ENCODE measurements at regions not wholly inside any gene's neighbourhood (a gene's known extent, or its start where the extent isn't known, plus 50 kb on each side); places are given as distances from the start of the nearest gene placed in this dataset.

DNA sequence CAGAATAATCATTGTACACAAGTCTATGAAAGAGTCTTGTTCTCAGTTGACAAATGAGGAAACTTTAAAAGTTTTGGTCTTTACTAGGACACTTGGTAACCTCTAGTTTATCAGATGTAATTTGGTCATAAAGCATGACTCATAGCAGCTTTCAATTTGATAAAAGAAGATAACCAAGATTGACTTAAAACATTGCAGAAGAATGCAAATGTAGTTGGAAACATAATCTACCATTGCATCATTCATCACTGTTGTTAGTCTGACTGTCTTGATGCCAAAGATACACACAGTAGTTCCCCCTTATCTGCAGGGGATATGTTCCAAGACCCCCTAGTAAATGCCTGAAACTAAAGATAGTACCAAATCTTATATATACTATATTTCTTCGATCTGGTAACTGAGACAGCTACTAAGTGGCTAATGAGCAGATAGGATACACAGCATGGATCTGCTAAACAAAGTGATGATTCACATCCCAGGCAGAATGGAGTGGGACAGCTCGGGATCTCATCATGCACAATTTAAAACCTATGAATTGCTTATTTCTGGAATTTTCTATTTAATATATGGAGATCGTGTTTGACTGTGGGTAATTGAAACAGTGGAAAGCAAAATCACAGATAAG, 131.4 kb upstream of the CCDC68 start:
- Histone ChIP-seq H3K4me2 (peak overlapping the region; percentile 26), H3K79me2 (no peaks in the 10 kb centered on the region), H2AFZ (no peak overlapping the region), H3K4me1 (ENCODE audit: insufficient read depth) (peaks cover 4% of the 10 kb centered on the region), H3K9me3 (ENCODE audit: low read depth) (no peaks in the 10 kb centered on the region), H3K27ac (peak overlapping the region; percentile 20), H3K4me3 (no peak overlapping the region), H3K9me2 (replicated peaks; ENCODE audit: insufficient read depth) (no peaks in the 10 kb centered on the region), H4K20me1 (ENCODE audit: insufficient read depth, poor library complexity, severe bottlenecking) (no peaks in the 10 kb centered on the region), H3K27me3 (no peaks in the 10 kb centered on the region), H3K36me3 (replicated peaks; ENCODE audit: insufficient read depth, low read depth) (no peaks in the 10 kb centered on the region)
- no peak for DNase-seq (ENCODE audit: low spot score)
- TF ChIP-seq EZH2 (IDR thresholded peaks at IDR 0.05; ENCODE audit: borderline replicate concordance) (no peak), EZH2phosphoT487 (IDR thresholded peaks at IDR 0.05; ENCODE audit: low read depth, severe bottlenecking, unreplicated experiment) (no peak)
- TF ChIP-seq, protein P1, sequence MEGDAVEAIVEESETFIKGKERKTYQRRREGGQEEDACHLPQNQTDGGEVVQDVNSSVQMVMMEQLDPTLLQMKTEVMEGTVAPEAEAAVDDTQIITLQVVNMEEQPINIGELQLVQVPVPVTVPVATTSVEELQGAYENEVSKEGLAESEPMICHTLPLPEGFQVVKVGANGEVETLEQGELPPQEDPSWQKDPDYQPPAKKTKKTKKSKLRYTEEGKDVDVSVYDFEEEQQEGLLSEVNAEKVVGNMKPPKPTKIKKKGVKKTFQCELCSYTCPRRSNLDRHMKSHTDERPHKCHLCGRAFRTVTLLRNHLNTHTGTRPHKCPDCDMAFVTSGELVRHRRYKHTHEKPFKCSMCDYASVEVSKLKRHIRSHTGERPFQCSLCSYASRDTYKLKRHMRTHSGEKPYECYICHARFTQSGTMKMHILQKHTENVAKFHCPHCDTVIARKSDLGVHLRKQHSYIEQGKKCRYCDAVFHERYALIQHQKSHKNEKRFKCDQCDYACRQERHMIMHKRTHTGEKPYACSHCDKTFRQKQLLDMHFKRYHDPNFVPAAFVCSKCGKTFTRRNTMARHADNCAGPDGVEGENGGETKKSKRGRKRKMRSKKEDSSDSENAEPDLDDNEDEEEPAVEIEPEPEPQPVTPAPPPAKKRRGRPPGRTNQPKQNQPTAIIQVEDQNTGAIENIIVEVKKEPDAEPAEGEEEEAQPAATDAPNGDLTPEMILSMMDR (IDR thresholded peaks at IDR 0.05; ENCODE audit: poor library complexity): no peak
- 56% methylated on average over 3 of the region's 3 CpGs for WGBS (ENCODE audit: low lambda C conversion rate, missing lambda C conversion rate)

DNA sequence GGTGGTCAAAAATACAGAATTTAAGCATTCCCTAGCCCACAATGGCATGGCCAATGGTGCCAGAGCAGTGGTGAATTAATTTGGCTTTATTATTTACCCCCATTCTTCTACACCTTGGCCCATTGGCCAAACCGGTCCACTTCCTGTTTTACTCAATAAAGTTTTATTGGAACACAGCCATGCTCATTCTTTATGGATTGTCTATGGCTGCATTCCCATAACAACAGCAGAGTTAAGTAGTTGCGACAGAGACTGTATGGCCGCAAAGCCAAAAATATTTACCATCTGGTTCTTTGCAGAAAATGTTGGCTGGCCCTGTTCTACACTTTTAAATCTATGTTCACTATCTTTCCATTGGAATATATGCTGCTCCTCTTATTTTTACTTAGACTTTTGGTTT, 130.3 kb upstream of the CCDC68 start:
- no peak overlapping the region for H2AFZ ChIP-seq
- H3K36me3 ChIP-seq (replicated peaks; ENCODE audit: insufficient read depth, low read depth): no peaks in the 10 kb centered on the region
- no peaks in the 10 kb centered on the region for H3K79me2 ChIP-seq
- 93% methylated on average over 3 of the region's 3 CpGs for WGBS (ENCODE audit: low lambda C conversion rate, missing lambda C conversion rate)
- H4K20me1 ChIP-seq (ENCODE audit: insufficient read depth, poor library complexity, severe bottlenecking): no peaks in the 10 kb centered on the region
- H3K4me3 ChIP-seq: no peak overlapping the region
- H3K4me1 ChIP-seq (ENCODE audit: insufficient read depth): peaks cover under 1% of the 10 kb centered on the region
- no peak for TF ChIP-seq EZH2phosphoT487 (IDR thresholded peaks at IDR 0.05; ENCODE audit: low read depth, severe bottlenecking, unreplicated experiment)
- TF ChIP-seq, protein P1 (IDR thresholded peaks at IDR 0.05; ENCODE audit: poor library complexity): no peak
- no peak for TF ChIP-seq EZH2 (IDR thresholded peaks at IDR 0.05; ENCODE audit: borderline replicate concordance)
- no peak overlapping the region for H3K4me2 ChIP-seq
- no peaks in the 10 kb centered on the region for H3K27me3 ChIP-seq
- DNase-seq (ENCODE audit: low spot score): no peak
- H3K27ac ChIP-seq: peak overlapping the region; percentile 12
- H3K9me2 ChIP-seq (replicated peaks; ENCODE audit: insufficient read depth): no peaks in the 10 kb centered on the region
- H3K9me3 ChIP-seq (ENCODE audit: low read depth): no peaks in the 10 kb centered on the region

DNA sequence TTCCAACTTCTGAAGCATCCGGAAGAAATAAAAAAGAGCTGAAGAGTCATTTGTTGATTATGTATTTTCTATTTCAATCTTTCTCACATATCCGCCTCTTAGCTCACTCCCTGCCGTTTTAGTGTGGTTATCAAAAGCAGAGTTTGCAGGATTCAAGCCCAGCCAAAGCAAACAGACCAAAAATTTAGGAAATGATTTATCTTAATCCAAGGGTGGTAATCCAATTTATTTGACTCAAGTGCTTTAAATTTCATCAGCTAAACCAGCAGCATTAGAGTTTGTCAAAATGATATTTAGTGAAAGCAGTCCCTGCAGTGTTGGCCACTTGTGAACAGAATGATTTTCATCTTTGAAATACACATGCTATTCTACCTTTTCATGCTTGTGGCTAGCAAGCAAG, 129.3 kb upstream of the CCDC68 start:
- H2AFZ ChIP-seq: no peak overlapping the region
- no peaks in the 10 kb centered on the region for H3K27me3 ChIP-seq
- no peaks in the 10 kb centered on the region for H3K9me2 ChIP-seq (replicated peaks; ENCODE audit: insufficient read depth)
- no peak overlapping the region for H3K4me3 ChIP-seq
- H3K36me3 ChIP-seq (replicated peaks; ENCODE audit: insufficient read depth, low read depth): no peaks in the 10 kb centered on the region
- TF ChIP-seq EZH2phosphoT487 (IDR thresholded peaks at IDR 0.05; ENCODE audit: low read depth, severe bottlenecking, unreplicated experiment): no peak
- DNase-seq (ENCODE audit: low spot score): no peak
- H3K27ac ChIP-seq: no peak overlapping the region
- no peaks in the 10 kb centered on the region for H4K20me1 ChIP-seq (ENCODE audit: insufficient read depth, poor library complexity, severe bottlenecking)
- whole genome bisulfite sequencing (ENCODE audit: low lambda C conversion rate, missing lambda C conversion rate): 86% methylated on average over 3 of the region's 3 CpGs
- no peaks in the 10 kb centered on the region for H3K4me1 ChIP-seq (ENCODE audit: insufficient read depth)
- no peaks in the 10 kb centered on the region for H3K9me3 ChIP-seq (ENCODE audit: low read depth)
- H3K4me2 ChIP-seq: no peak overlapping the region
- H3K79me2 ChIP-seq: no peaks in the 10 kb centered on the region

DNA sequence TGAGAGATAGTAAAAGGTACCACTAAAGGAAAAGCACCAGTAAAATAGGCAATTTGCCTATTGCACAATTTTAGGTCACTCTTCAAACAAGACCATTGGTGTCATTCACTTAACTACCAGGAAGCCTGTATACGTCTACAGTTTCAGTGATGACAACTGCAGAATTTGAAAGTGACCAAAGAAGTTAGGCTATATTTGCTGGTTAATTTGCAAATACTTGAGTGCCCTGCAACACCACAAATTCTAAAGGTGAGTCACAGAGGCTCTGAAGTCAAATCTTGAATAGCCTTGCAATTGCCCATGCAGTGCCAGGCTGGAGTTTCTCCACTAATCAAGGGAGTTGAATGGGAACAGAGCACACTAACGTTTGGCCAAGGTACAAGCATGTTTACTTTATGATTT, 128.7 kb upstream of the CCDC68 start:
- H3K9me2 ChIP-seq (replicated peaks; ENCODE audit: insufficient read depth): no peaks in the 10 kb centered on the region
- 44% methylated on average over 2 of the region's 2 CpGs for WGBS (ENCODE audit: low lambda C conversion rate, missing lambda C conversion rate)
- no peaks in the 10 kb centered on the region for H3K27me3 ChIP-seq
- H3K4me3 ChIP-seq: no peak overlapping the region
- H2AFZ ChIP-seq: no peak overlapping the region
- no peaks in the 10 kb centered on the region for H3K9me3 ChIP-seq (ENCODE audit: low read depth)
- no peaks in the 10 kb centered on the region for H3K36me3 ChIP-seq (replicated peaks; ENCODE audit: insufficient read depth, low read depth)
- no peak for DNase-seq (ENCODE audit: low spot score)
- no peaks in the 10 kb centered on the region for H3K4me1 ChIP-seq (ENCODE audit: insufficient read depth)
- no peaks in the 10 kb centered on the region for H3K79me2 ChIP-seq
- H3K4me2 ChIP-seq: no peak overlapping the region
- H3K27ac ChIP-seq: no peak overlapping the region
- TF ChIP-seq EZH2phosphoT487 (IDR thresholded peaks at IDR 0.05; ENCODE audit: low read depth, severe bottlenecking, unreplicated experiment) (no peak), EZH2 (IDR thresholded peaks at IDR 0.05; ENCODE audit: borderline replicate concordance) (no peak)
- H4K20me1 ChIP-seq (ENCODE audit: insufficient read depth, poor library complexity, severe bottlenecking): no peaks in the 10 kb centered on the region
